Trophoblast cell (in vitro differentiated cells and primary cell): ENCODE measurements at regions not wholly inside any gene's neighbourhood (a gene's known extent, or its start where the extent isn't known, plus 50 kb on each side); places are given as distances from the start of the nearest gene placed in this dataset.

ENCODE experiments used
- DNase-seq, 2 donors: peaks; one replicate each; pipeline ENCODE4 v3.0.0-alpha.2; 2016
- H2AFZ ChIP-seq: 2 replicates; pipeline ENCODE4 v1.6.1; 2013; ENCODE audit warnings: low read length, moderate library complexity, mild to moderate bottlenecking; ENCODE audit not compliant: insufficient read depth, poor library complexity
- H2AK5ac ChIP-seq: 2 replicates; pipeline ENCODE4 v1.6.1; 2013; ENCODE audit warnings: mild to moderate bottlenecking, low read length
- H2BK120ac ChIP-seq: 2 replicates; pipeline ENCODE4 v1.6.1; 2013; ENCODE audit warnings: low read length, mild to moderate bottlenecking, moderate library complexity; ENCODE audit not compliant: insufficient read depth, poor library complexity
- H2BK12ac ChIP-seq: 2 replicates; pipeline ENCODE4 v1.6.1; 2013; ENCODE audit warnings: mild to moderate bottlenecking, low read length, moderate library complexity
- H2BK5ac ChIP-seq: 2 replicates; pipeline ENCODE4 v1.6.1; 2013; ENCODE audit warnings: low read length, low read depth, moderate library complexity, mild to moderate bottlenecking; ENCODE audit not compliant: poor library complexity
- H3K14ac ChIP-seq: 2 replicates; pipeline ENCODE4 v1.6.1; 2013; ENCODE audit warnings: mild to moderate bottlenecking, low read length
- H3K18ac ChIP-seq: 2 replicates; pipeline ENCODE4 v1.6.1; 2013; ENCODE audit warnings: mild to moderate bottlenecking, low read length
- H3K23ac ChIP-seq: 2 replicates; pipeline ENCODE4 v1.6.1; 2013; ENCODE audit warnings: low read length
- H3K27ac ChIP-seq: 2 replicates; pipeline ENCODE4 v1.5.1; 2013; ENCODE audit warnings: low read depth, mild to moderate bottlenecking, inconsistent platforms, low read length, moderate library complexity
- H3K27me3 ChIP-seq: 2 replicates; pipeline ENCODE4 v1.6.1; 2013; ENCODE audit warnings: inconsistent platforms, mild to moderate bottlenecking, low read length, moderate library complexity; ENCODE audit not compliant: insufficient read depth
- H3K36me3 ChIP-seq, 2 experiments: 1 replicate in 1 of 2; 2 replicates in 1 of 2; pipeline ENCODE4 v1.6.1; 2013; ENCODE audit warnings: low read length in 2 of 2, mild to moderate bottlenecking in 2 of 2, moderate library complexity in 1 of 2; ENCODE audit not compliant: insufficient read depth in 2 of 2, control insufficient read depth in 1 of 2
- H3K4ac ChIP-seq: 2 replicates; pipeline ENCODE4 v1.6.1; 2013; ENCODE audit warnings: low read depth, mild to moderate bottlenecking, low read length, moderate library complexity
- H3K4me1 ChIP-seq, 2 experiments: 1 replicate in 1 of 2; 2 replicates in 1 of 2; pipeline ENCODE4 v1.6.1; 2013; ENCODE audit warnings: low read length in 2 of 2, mild to moderate bottlenecking in 2 of 2, moderate library complexity in 1 of 2; ENCODE audit not compliant: insufficient read depth in 2 of 2, control insufficient read depth in 1 of 2
- H3K4me2 ChIP-seq: 2 replicates; pipeline ENCODE4 v1.6.1; 2013; ENCODE audit warnings: inconsistent platforms, mild to moderate bottlenecking, low read length, moderate library complexity
- H3K4me3 ChIP-seq: 2 replicates; pipeline ENCODE4 v1.5.1; 2013; ENCODE audit warnings: mild to moderate bottlenecking, low read depth, low read length, inconsistent platforms
- H3K79me1 ChIP-seq: one replicate; pipeline ENCODE4 v1.6.1; 2013; ENCODE audit warnings: low read length
- H3K79me2 ChIP-seq: 2 replicates; pipeline ENCODE4 v1.6.1; 2013; ENCODE audit warnings: low read length, mild to moderate bottlenecking; ENCODE audit not compliant: control insufficient read depth, insufficient read depth, poor library complexity
- H3K9ac ChIP-seq: 2 replicates; pipeline ENCODE4 v1.6.1; 2013; ENCODE audit warnings: mild to moderate bottlenecking, low read length
- H3K9me3 ChIP-seq: 2 replicates; pipeline ENCODE4 v1.6.1; 2013; ENCODE audit warnings: low read depth, mild to moderate bottlenecking, control low read depth, inconsistent platforms, low read length; ENCODE audit not compliant: insufficient read depth
- H4K12ac ChIP-seq: 2 replicates; pipeline ENCODE4 v1.6.1; 2013; ENCODE audit warnings: low read depth, mild to moderate bottlenecking, low read length, moderate library complexity
- H4K8ac ChIP-seq: 2 replicates; pipeline ENCODE4 v1.6.1; 2013; ENCODE audit warnings: low read depth, mild to moderate bottlenecking, low read length, moderate library complexity
- H4K91ac ChIP-seq: one replicate; pipeline ENCODE4 v1.6.1; 2013; ENCODE audit warnings: low read depth, mild to moderate bottlenecking, low read length, moderate library complexity
- WGBS: extraction: QIAGEN DNeasy Blood & Tissue Kit; methylation state at CpG from one replicate; pipeline ENCODE4 v1.1.7; 2013; ENCODE audit warnings: missing lambda C conversion rate; ENCODE audit not compliant: insufficient read length, insufficient coverage; ENCODE audit errors: extremely low coverage; 5-methylcytosine and 5-hydroxymethylcytosine counted together

DNA sequence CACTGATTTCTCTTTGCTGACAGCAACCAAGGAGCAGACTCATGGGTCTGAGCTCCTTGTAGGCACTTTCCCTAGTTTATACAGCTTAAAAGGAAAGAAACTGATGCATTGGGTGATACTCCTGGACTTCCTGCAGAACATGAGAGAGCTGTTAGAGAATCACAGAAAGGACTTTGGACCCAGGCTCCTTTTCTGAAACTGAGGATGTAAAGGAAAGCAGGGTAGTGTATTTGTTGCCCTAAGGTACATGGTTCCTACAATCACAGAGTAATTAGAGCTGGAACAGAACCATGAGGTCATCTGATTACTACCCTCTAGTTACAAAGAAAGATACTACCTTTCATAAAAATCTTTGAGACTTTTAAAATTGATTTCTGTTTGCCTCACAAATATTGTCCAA is 477.1 kb upstream of the SPTLC3 start:
- Histone ChIP-seq H3K23ac (no peak overlapping the region), H2AK5ac (no peak overlapping the region), H2AFZ (no peak overlapping the region), H2BK5ac (no peak overlapping the region), H4K12ac (no peak overlapping the region), H3K4ac (no peak overlapping the region), H3K79me1 (no peaks in the 10 kb centered on the region), H3K79me2 (no peaks in the 10 kb centered on the region), H4K8ac (no peak overlapping the region), H3K18ac (no peak overlapping the region), H3K36me3 (no peaks in the 10 kb centered on the region), H3K9ac (no peak overlapping the region), H2BK120ac (no peak overlapping the region), H3K14ac (no peak overlapping the region), H3K4me3 (no peak overlapping the region), H3K27me3 (no peaks in the 10 kb centered on the region), H2BK12ac (no peak overlapping the region), H3K9me3 (no peaks in the 10 kb centered on the region), H4K91ac (no peak overlapping the region), H3K4me2 (no peak overlapping the region), H3K4me1 (peaks cover 0 to 6% of the 10 kb centered on the region in 2 experiments), H3K27ac (no peak overlapping the region)
- DNase-seq = no peak

DNA sequence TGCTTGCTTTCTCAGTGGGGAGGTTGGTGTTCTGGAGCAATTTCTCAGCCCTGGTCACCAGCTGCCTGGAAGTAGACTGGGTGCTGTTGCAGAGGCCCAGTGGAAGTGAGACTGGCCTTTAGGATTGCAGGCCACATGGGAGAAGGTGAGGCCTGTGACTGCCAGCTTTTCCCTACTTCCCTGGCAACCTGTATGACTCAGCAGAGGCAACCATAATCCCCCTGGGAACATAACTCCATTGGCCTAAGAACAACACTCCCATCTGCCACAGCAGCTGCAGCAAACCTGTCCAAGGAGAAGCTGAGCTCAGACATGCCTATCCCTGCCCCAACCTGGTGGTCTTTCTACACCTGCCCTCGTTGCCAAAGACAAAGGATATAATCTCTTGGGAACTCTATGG is 473.5 kb upstream of the SPTLC3 start:
- Histone ChIP-seq H2AK5ac (no peak overlapping the region), H3K4me2 (no peak overlapping the region), H3K79me2 (no peaks in the 10 kb centered on the region), H4K91ac (no peak overlapping the region), H4K12ac (no peak overlapping the region), H3K14ac (no peak overlapping the region), H3K9me3 (no peaks in the 10 kb centered on the region), H4K8ac (no peak overlapping the region), H3K27ac (no peak overlapping the region), H3K9ac (no peak overlapping the region), H2AFZ (no peak overlapping the region), H3K27me3 (no peaks in the 10 kb centered on the region), H3K4me3 (no peak overlapping the region), H3K4me1 (peaks cover 0 to 6% of the 10 kb centered on the region in 2 experiments), H3K23ac (no peak overlapping the region), H3K79me1 (no peaks in the 10 kb centered on the region), H3K18ac (no peak overlapping the region), H2BK5ac (no peak overlapping the region), H3K36me3 (no peaks in the 10 kb centered on the region), H3K4ac (no peak overlapping the region), H2BK12ac (no peak overlapping the region), H2BK120ac (no peak overlapping the region)
- no peak for DNase-seq
- no CpG with 5 or more reads among the region's 1 CpG for WGBS

DNA sequence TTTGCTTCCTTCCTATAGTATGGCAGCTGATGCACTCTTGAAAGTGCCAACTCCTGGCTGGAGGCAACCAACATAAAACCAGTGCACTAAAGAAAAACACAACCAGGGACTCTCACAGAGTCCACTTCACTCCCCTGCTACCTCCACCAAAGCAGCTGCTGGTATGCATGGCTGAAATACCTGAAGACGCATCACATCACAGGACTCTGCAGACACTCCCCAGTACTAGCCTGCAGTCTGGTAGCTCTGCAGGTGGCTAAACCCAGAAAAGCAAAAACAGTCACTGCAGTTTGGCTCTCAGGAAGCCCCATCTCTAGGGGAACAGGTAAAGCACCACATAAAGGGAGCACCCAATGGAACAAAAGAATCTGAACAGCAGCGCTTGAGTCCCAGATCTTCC is 473.0 kb upstream of the SPTLC3 start:
- Histone ChIP-seq H3K36me3 (no peaks in the 10 kb centered on the region), H3K79me2 (no peaks in the 10 kb centered on the region), H4K12ac (no peak overlapping the region), H3K27me3 (no peaks in the 10 kb centered on the region), H3K4ac (no peak overlapping the region), H3K79me1 (no peaks in the 10 kb centered on the region), H3K18ac (no peak overlapping the region), H3K4me1 (peaks cover 0 to 6% of the 10 kb centered on the region in 2 experiments), H3K9ac (no peak overlapping the region), H2BK120ac (no peak overlapping the region), H4K91ac (no peak overlapping the region), H3K4me2 (no peak overlapping the region), H3K23ac (peak overlapping the region; percentile 69), H2AK5ac (no peak overlapping the region), H3K27ac (no peak overlapping the region), H3K14ac (no peak overlapping the region), H2BK12ac (no peak overlapping the region), H4K8ac (no peak overlapping the region), H2BK5ac (no peak overlapping the region), H2AFZ (no peak overlapping the region), H3K9me3 (no peaks in the 10 kb centered on the region), H3K4me3 (no peak overlapping the region)
- no CpG with 5 or more reads among the region's 2 CpGs for WGBS
- DNase-seq = peak; percentile 12 to 25

DNA sequence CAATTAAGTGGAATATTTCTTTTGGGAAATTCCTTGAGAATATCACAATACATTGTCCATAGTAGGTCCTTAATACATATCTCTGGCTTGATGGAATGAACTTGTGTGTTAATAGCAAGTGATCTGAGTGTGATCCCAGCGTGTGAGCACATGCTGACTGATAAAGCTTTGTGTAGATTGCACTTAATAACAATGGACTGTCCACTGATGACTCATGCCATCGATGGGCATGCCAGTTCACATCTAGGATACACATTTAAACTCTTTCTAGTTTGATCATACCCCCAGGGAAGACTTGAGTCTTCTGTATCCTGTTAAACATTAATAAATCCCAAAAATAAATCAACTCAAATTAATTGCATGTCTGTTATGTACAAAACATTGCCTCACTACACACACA is 454.3 kb upstream of the SPTLC3 start:
- no peak overlapping the region for H3K18ac ChIP-seq
- no peak for DNase-seq
- no peak overlapping the region for H3K4ac ChIP-seq
- H3K27me3 ChIP-seq = no peaks in the 10 kb centered on the region
- H3K9ac ChIP-seq = no peak overlapping the region
- no peaks in the 10 kb centered on the region for H3K79me1 ChIP-seq
- H2BK5ac ChIP-seq = no peak overlapping the region
- H3K4me2 ChIP-seq = no peak overlapping the region
- H4K91ac ChIP-seq = no peak overlapping the region
- no CpG with 5 or more reads among the region's 2 CpGs for WGBS
- H2AK5ac ChIP-seq = no peak overlapping the region
- no peak overlapping the region for H4K12ac ChIP-seq
- no peaks in the 10 kb centered on the region for H3K79me2 ChIP-seq
- no peaks in the 10 kb centered on the region for H3K9me3 ChIP-seq
- no peak overlapping the region for H3K27ac ChIP-seq
- H2BK120ac ChIP-seq = no peak overlapping the region
- no peak overlapping the region for H2AFZ ChIP-seq
- no peak overlapping the region for H3K14ac ChIP-seq
- no peak overlapping the region for H3K4me3 ChIP-seq
- H3K23ac ChIP-seq = no peak overlapping the region
- no peaks in the 10 kb centered on the region for H3K4me1 ChIP-seq
- no peak overlapping the region for H2BK12ac ChIP-seq
- no peak overlapping the region for H4K8ac ChIP-seq
- H3K36me3 ChIP-seq = no peaks in the 10 kb centered on the region
